ENCODE measurements at regions not wholly inside any gene's neighbourhood (a gene's known extent, or its start where the extent isn't known, plus 50 kb on each side); places are given as distances from the start of the nearest gene placed in this dataset.

DNA sequence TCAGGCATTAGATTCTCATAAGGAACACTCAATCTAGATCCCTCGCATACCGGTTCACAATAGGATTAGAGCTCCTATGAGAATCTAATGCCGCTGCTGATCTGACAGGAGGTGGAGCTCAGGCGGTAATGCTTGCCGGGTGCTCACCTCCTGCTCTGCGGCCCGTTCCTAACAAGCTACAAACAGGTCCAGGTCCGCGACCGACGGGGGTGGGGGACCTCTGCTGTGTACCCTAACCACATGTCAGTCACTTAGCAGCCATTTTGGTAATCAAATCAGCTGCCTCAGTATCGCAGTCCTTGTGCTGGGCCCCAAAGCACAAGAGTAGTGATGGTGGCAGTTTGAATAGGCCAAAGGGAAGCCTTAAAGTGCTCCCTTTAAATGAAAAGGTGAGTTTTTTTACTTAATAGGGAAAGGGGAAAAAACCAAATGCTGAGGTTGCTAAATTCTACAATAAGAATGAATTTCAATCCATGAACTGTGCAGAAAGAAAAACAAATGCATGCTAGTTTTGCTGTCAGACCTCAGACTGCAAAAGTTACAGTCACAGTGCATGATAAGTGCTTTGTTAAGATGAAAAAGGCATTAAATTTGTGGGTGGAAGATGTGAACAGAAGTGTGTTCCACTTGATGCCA, 67.0 kb upstream of the TNPO1 start:
- TF ChIP-seq POLR2A (IDR thresholded peaks at IDR 0.05): no peak
- TF ChIP-seq, protein P1, sequence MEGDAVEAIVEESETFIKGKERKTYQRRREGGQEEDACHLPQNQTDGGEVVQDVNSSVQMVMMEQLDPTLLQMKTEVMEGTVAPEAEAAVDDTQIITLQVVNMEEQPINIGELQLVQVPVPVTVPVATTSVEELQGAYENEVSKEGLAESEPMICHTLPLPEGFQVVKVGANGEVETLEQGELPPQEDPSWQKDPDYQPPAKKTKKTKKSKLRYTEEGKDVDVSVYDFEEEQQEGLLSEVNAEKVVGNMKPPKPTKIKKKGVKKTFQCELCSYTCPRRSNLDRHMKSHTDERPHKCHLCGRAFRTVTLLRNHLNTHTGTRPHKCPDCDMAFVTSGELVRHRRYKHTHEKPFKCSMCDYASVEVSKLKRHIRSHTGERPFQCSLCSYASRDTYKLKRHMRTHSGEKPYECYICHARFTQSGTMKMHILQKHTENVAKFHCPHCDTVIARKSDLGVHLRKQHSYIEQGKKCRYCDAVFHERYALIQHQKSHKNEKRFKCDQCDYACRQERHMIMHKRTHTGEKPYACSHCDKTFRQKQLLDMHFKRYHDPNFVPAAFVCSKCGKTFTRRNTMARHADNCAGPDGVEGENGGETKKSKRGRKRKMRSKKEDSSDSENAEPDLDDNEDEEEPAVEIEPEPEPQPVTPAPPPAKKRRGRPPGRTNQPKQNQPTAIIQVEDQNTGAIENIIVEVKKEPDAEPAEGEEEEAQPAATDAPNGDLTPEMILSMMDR (IDR thresholded peaks at IDR 0.05): no peak

All from lower leg skin (tissue), 3 donors.